Activated B cell treated with CpG ODN at 0.5 μM for 24 hours (primary cell): ENCODE measurements at regions not wholly inside any gene's neighbourhood (a gene's known extent, or its start where the extent isn't known, plus 50 kb on each side); places are given as distances from the start of the nearest gene placed in this dataset.

Source experiments
- ATAC-seq: fragments of 200-7000 bp; cut with Tn5 transposase; one replicate; pipeline ENCODE4 v1.10.0; 2021; ENCODE audit warnings: low read depth, mild to moderate bottlenecking, moderate library complexity
- CTCF ChIA-PET: fragments of 350-600 bp; sonication (Branson Sonifier 250); formaldehyde crosslinking; loops from one replicate; lab custom pipeline; 2021; ENCODE audit warnings: antibody characterized with exemption; lab: Charles Lee
- POLR2A ChIA-PET: fragments of 350-600 bp; sonication (Branson Sonifier 250); formaldehyde crosslinking; loops from one replicate; lab custom pipeline; 2021; ENCODE audit warnings: antibody characterized with exemption; lab: Charles Lee
- DNase-seq: peaks from one replicate; pipeline ENCODE4 v3.0.0; 2022
- H3K27ac Mint-ChIP-seq: one replicate; pipeline ENCODE4 v1.8.0; 2020; ENCODE audit warnings: mixed read lengths
- H3K27me3 Mint-ChIP-seq: one replicate; pipeline ENCODE4 v1.8.0; 2021; ENCODE audit warnings: mixed read lengths
- H3K36me3 Mint-ChIP-seq: one replicate; pipeline ENCODE4 v1.8.0; 2021; ENCODE audit warnings: low read depth, mixed read lengths
- H3K4me1 Mint-ChIP-seq: one replicate; pipeline ENCODE4 v1.8.0; 2021; ENCODE audit warnings: mixed read lengths
- H3K4me3 Mint-ChIP-seq: one replicate; pipeline ENCODE4 v1.8.0; 2020; ENCODE audit warnings: mild to moderate bottlenecking, mixed read lengths
- H3K9me3 Mint-ChIP-seq: one replicate; pipeline ENCODE4 v1.8.0; 2020; ENCODE audit warnings: mixed read lengths
- CTCF ChIP-seq: fragments of 200-600 bp; IDR thresholded peaks from one replicate; pipeline ENCODE4 v1.8.0; 2022; ENCODE audit warnings: antibody characterized with exemption, mild to moderate bottlenecking
- intact Hi-C: fragments of 100-400 bp; cut with micrococcal nuclease; formaldehyde crosslinking; loops from one replicate; pipeline ENCODE4 v1.15.1; 2024

DNA sequence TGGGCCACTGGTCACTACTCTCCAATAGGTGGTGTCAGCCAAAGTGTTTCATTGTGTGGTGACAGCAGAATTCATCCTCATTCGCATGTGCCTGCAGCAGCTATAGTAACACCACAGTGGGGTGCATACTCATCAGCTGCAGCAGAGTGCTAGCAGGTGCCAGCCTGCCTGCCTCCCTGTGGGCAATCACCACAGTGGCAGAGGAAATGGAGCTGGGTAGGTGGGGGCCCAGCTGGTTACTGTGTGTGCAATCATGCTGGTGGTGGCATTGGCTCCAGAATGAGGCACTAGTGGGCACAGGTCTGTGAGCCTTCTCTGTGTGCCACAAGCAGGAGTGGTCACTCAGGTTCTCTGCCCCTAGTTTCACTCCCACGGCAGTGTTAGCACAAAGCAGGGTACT is 579.2 kb downstream of the PTPRC start:
- ATAC-seq: no peak
- Mint-ChIP-seq H3K27ac (no peak overlapping the region), H3K27me3 (no peaks in the 10 kb centered on the region), H3K4me3 (no peak overlapping the region), H3K9me3 (peaks cover 14% of the 10 kb centered on the region), H3K36me3 (no peaks in the 10 kb centered on the region), H3K4me1 (peaks cover 5% of the 10 kb centered on the region)
- ChIA-PET CTCF (no interaction called here), POLR2A (no interaction called here)
- DNase-seq: no peak
- intact Hi-C loops: no loop called here
- TF ChIP-seq CTCF: no peak

DNA sequence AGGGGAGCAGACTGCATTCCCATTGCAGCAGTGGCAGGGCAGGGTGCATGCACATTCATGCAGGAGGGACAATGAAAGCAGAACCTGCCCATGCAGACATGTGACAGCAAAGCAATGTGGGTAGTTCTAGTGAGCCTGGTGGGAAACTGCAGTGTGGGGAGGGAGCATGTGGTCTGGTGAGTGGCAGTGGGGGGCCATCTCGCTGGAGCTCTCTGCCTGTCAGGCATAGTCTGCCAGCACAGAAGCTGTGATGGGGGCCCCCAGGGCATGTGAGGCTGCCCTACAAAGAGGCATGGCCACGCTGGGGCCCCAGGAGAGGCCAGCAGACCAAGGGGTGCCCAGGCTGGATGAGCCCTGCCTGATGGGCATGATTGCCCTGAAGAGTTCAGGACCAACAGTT is 579.7 kb downstream of the PTPRC start:
- POLR2A ChIA-PET: no interaction called here
- H3K9me3 Mint-ChIP-seq: peaks cover 14% of the 10 kb centered on the region
- H3K36me3 Mint-ChIP-seq: no peaks in the 10 kb centered on the region
- no peak overlapping the region for H3K4me3 Mint-ChIP-seq
- no peaks in the 10 kb centered on the region for H3K27me3 Mint-ChIP-seq
- no peak for TF ChIP-seq CTCF
- H3K4me1 Mint-ChIP-seq: peaks cover 5% of the 10 kb centered on the region
- intact Hi-C loops: no loop called here
- H3K27ac Mint-ChIP-seq: no peak overlapping the region
- ATAC-seq (no peak), DNase-seq (no peak)
- CTCF ChIA-PET: no interaction called here

DNA sequence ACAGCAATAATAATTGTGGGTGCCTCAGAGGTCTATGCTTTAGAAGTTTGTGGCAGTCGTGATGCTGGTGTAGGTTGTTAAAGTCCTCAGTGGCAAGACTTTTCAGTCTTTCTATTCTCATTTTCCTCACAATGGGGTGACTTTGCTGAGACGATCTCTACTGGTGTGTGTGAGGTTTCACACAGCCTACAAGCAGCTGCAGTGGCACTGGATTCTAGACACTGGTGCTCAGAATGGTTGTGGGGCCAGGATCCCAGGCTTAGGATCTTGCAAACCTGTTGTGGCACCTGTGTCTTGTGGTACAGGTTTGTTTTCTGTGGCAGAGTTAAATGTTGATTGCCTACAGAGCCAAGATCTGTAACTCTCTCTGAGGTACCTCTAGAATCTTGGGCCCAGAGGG is 581.2 kb downstream of the PTPRC start:
- no peak for TF ChIP-seq CTCF
- ChIA-PET CTCF (interaction anchor here (0.6 kb wide), 1 partner anchor 488 kb away, joined by 3 read pairs; no protein-coding TSS in a partner anchor), POLR2A (no interaction called here)
- Mint-ChIP-seq H3K27ac (no peak overlapping the region), H3K27me3 (no peaks in the 10 kb centered on the region), H3K4me1 (peaks cover 5% of the 10 kb centered on the region), H3K36me3 (no peaks in the 10 kb centered on the region), H3K4me3 (no peak overlapping the region), H3K9me3 (peaks cover 6% of the 10 kb centered on the region)
- no peak for DNase-seq
- ATAC-seq: no peak
- intact Hi-C loops: no loop called here

- POLR2A ChIA-PET: interaction anchor here (0.6 kb wide), 1 partner anchor 453 kb away, joined by 10 read pairs; no protein-coding TSS in a partner anchor
- no peak for TF ChIP-seq CTCF
- intact Hi-C loops: no loop called here
- CTCF ChIA-PET: interaction anchor here (1.4 kb wide), 1 partner anchor 21 kb away, joined by 3 read pairs; no protein-coding TSS in a partner anchor
- Mint-ChIP-seq H3K9me3 (no peaks in the 10 kb centered on the region), H3K27ac (no peak overlapping the region), H3K4me3 (no peak overlapping the region), H3K36me3 (no peaks in the 10 kb centered on the region), H3K4me1 (peaks cover 14% of the 10 kb centered on the region), H3K27me3 (no peaks in the 10 kb centered on the region)
- no peak for DNase-seq
- ATAC-seq: peak; percentile 45
Observed at GRCh38 chr1:199221371-199222150, 582.7 kb downstream of the PTPRC start.

- Mint-ChIP-seq H3K27ac (no peak overlapping the region), H3K4me3 (no peak overlapping the region), H3K9me3 (no peaks in the 10 kb centered on the region), H3K4me1 (peaks cover 17% of the 10 kb centered on the region), H3K27me3 (no peaks in the 10 kb centered on the region), H3K36me3 (no peaks in the 10 kb centered on the region)
- CTCF ChIA-PET: no interaction called here
- POLR2A ChIA-PET: no interaction called here
- DNase-seq (no peak), ATAC-seq (no peak)
- intact Hi-C loops: no loop called here
- TF ChIP-seq CTCF: no peak
Observed at GRCh38 chr1:199223936-199224335, 585.1 kb downstream of the PTPRC start.
